AG04450 (cell line): ENCODE measurements at regions not wholly inside any gene's neighbourhood (a gene's known extent, or its start where the extent isn't known, plus 50 kb on each side); places are given as distances from the start of the nearest gene placed in this dataset.

Experiments
- CTCF ChIA-PET: fragments of 300-600, 350-600 bp; formaldehyde crosslinking; extraction: SDS; loops from one replicate; lab custom pipeline; 2022; ENCODE audit warnings: antibody characterized with exemption, inconsistent platforms; lab: Charles Lee
- POLR2A ChIA-PET: fragments of 350-600 bp; formaldehyde crosslinking; extraction: SDS; loops from one replicate; lab custom pipeline; 2021; ENCODE audit warnings: antibody characterized with exemption, inconsistent platforms; lab: Yijun Ruan, JAX
- DNase-seq: peaks from one replicate; pipeline ENCODE4 v3.0.0-alpha.2; 2011; ENCODE audit warnings: low read depth, low spot score
- H3K27ac ChIP-seq: one replicate; pipeline ENCODE4 v1.5.1; 2012; ENCODE audit warnings: low read depth, low read length, control low read depth
- H3K27me3 ChIP-seq: one replicate; pipeline ENCODE4 v1.6.0; 2012; ENCODE audit warnings: low read length; ENCODE audit not compliant: control insufficient read depth, insufficient read depth
- H3K4me3 ChIP-seq: 2 replicates; pipeline ENCODE4 v1.5.1; 2011; ENCODE audit warnings: mild to moderate bottlenecking, low read depth, low read length, control low read depth
- H3K9me3 ChIP-seq: 2 replicates; pipeline ENCODE4 v1.5.1; 2012; ENCODE audit warnings: low read length; ENCODE audit not compliant: control insufficient read depth, insufficient read depth
- CTCF ChIP-seq: IDR thresholded peaks from 2 replicates; pipeline ENCODE4 v1.5.1; 2011; ENCODE audit warnings: low read depth, low read length, control low read depth, inconsistent platforms

- TF ChIP-seq CTCF: no peak
- CTCF ChIA-PET: interaction anchor here (1.2 kb wide), 1 partner anchor 20 kb away, joined by 3 read pairs; no protein-coding TSS in a partner anchor
- H3K27ac ChIP-seq: no peak overlapping the region
- POLR2A ChIA-PET: no interaction called here
- no peak overlapping the region for H3K4me3 ChIP-seq
- no peaks in the 10 kb centered on the region; the same call in 1 of the 2 replicates for H3K9me3 ChIP-seq
- H3K27me3 ChIP-seq: no peaks in the 10 kb centered on the region
- no peak for DNase-seq
Observed at GRCh38 chr2:133636287-133636686, 68.0 kb upstream of the NCKAP5 start.

- no peak for TF ChIP-seq CTCF
- POLR2A ChIA-PET: no interaction called here
- CTCF ChIA-PET: no interaction called here
Observed at GRCh38 chr2:133640103-133640502, 71.8 kb upstream of the NCKAP5 start.

GRCh38 chr2:133641497-133641896, 73.2 kb upstream of the NCKAP5 start:
- peak; percentile 25 for TF ChIP-seq CTCF
- no peak overlapping the region for H3K27ac ChIP-seq
- DNase-seq: no peak
- no peak overlapping the region for H3K4me3 ChIP-seq
- POLR2A ChIA-PET: no interaction called here
- peaks cover 2% of the 10 kb centered on the region; the same call in 1 of the 2 replicates for H3K9me3 ChIP-seq
- H3K27me3 ChIP-seq: no peaks in the 10 kb centered on the region
- CTCF ChIA-PET: interaction anchor here (1.7 kb wide), 1 partner anchor 138 kb away, joined by 5 read pairs; no protein-coding TSS in a partner anchor

More at GRCh38 chr2:133640103-133640502, 71.8 kb upstream of the NCKAP5 start:
- Histone ChIP-seq H3K9me3 (peaks cover 2% of the 10 kb centered on the region; the same call in 1 of the 2 replicates), H3K27me3 (no peaks in the 10 kb centered on the region), H3K4me3 (no peak overlapping the region), H3K27ac (no peak overlapping the region)
- no peak for DNase-seq

GRCh38 chr2:133641942-133642725, 73.9 kb upstream of the NCKAP5 start:
- CTCF ChIA-PET: interaction anchor here (1.5 to 1.7 kb wide), 2 partner anchors 8 to 138 kb away, joined by 3 to 5 read pairs; no protein-coding TSS in a partner anchor
- Histone ChIP-seq H3K4me3 (no peak overlapping the region), H3K9me3 (peaks cover 2% of the 10 kb centered on the region; the same call in 1 of the 2 replicates), H3K27me3 (no peaks in the 10 kb centered on the region), H3K27ac (no peak overlapping the region)
- no peak for DNase-seq
- POLR2A ChIA-PET: interaction anchor here (0.7 kb wide), 1 partner anchor 33 kb away, joined by 4 read pairs; no protein-coding TSS in a partner anchor
- no peak for TF ChIP-seq CTCF

- Histone ChIP-seq H3K4me3 (no peak overlapping the region), H3K9me3 (peaks cover 2% of the 10 kb centered on the region; the same call in 1 of the 2 replicates), H3K27me3 (no peaks in the 10 kb centered on the region), H3K27ac (no peak overlapping the region)
- TF ChIP-seq CTCF: no peak
- CTCF ChIA-PET: interaction anchor here (1.5 kb wide), 1 partner anchor 8 kb away, joined by 3 read pairs; no protein-coding TSS in a partner anchor
- DNase-seq: no peak
- POLR2A ChIA-PET: interaction anchor here (0.7 kb wide), 1 partner anchor 32 kb away, joined by 4 read pairs; no protein-coding TSS in a partner anchor
Observed at GRCh38 chr2:133642791-133643191, 74.5 kb upstream of the NCKAP5 start.
